ENCODE measurements at regions not wholly inside any gene's neighbourhood (a gene's known extent, or its start where the extent isn't known, plus 50 kb on each side); places are given as distances from the start of the nearest gene placed in this dataset.

DNA sequence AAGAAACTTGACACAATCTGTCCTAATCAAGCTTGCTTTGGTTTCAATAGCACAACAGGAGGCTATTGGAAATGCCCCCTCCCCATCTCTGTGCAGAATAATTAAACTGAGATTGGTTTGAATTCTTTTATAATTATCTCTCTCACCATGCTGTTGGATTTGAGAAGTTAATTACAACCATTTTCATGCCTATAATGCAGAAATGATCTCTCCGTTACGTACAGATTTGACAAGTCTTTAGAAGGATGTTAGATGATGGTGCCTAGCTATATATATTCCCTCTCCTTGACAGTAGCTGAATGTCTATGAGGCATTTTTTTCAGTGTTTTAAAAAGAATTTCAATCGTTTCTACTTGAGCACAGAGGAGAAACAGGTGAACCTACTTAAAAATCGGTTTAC is 488.4 kb upstream of the TECRL start:
- Histone ChIP-seq H2BK20ac (ENCODE audit: low read length) (no peak overlapping the region), H4K91ac (replicated peaks; ENCODE audit: insufficient read length, low read length) (no peak overlapping the region), H2AK5ac (ENCODE audit: low read depth, low read length) (no peak overlapping the region), H3K4me2 (ENCODE audit: insufficient read depth in 1 of 2, low read depth in 2 of 2, low read length in 2 of 2) (no peak overlapping the region), H4K8ac (ENCODE audit: extremely low read depth, insufficient read depth, low read length) (no peak overlapping the region), H3K4ac (replicated peaks; ENCODE audit: insufficient read length, low read depth, low read length) (no peak overlapping the region), H3K23me2 (ENCODE audit: low read depth, low read length) (no peaks in the 10 kb centered on the region), H2BK120ac (replicated peaks; ENCODE audit: low read depth, low read length) (no peak overlapping the region), H2BK15ac (ENCODE audit: low read length) (no peak overlapping the region), H2BK12ac (ENCODE audit: low read depth, low read length) (no peak overlapping the region), H3K18ac (ENCODE audit: extremely low read depth, low read length) (no peak overlapping the region), H3K27ac (ENCODE audit: low read depth, low read length) (no peak overlapping the region), H3K79me1 (ENCODE audit: low read depth, low read length) (no peaks in the 10 kb centered on the region), H3K14ac (ENCODE audit: insufficient read length) (no peak overlapping the region), H4K5ac (ENCODE audit: insufficient read length, low read depth, low read length) (no peak overlapping the region), H3K9ac (replicated peaks in 1 of 4; ENCODE audit: extremely low read depth in 1 of 4, low read depth in 3 of 4, low read length in 3 of 4) (no peak overlapping the region), H3K4me1 (replicated peaks in 1 of 4; ENCODE audit: control insufficient read depth in 3 of 4, insufficient read depth in 4 of 4, low read length in 3 of 4) (no peaks in the 10 kb centered on the region), H3K9me3 (ENCODE audit: insufficient read depth in 2 of 2, low read depth in 1 of 2, low read length in 1 of 2) (no peaks in the 10 kb centered on the region; a peak in 1 of 4 replicates), H3K4me3 (ENCODE audit: extremely low read depth in 1 of 4, insufficient read depth in 2 of 4, low read depth in 3 of 4, low read length in 4 of 4) (no peak overlapping the region), H4K20me1 (replicated peaks in 1 of 2; ENCODE audit: control insufficient read depth in 1 of 2, insufficient read depth in 2 of 2, low read length in 2 of 2) (no peaks in the 10 kb centered on the region), H3K27me3 (replicated peaks in 1 of 4; ENCODE audit: control insufficient read depth in 3 of 4, extremely low read depth in 1 of 4, insufficient read depth in 3 of 4, low read length in 3 of 4) (no peaks in the 10 kb centered on the region), H3K79me2 (ENCODE audit: control insufficient read depth in 1 of 2, insufficient read depth in 2 of 2, low read length in 2 of 2) (no peaks in the 10 kb centered on the region), H2BK5ac (ENCODE audit: low read depth, low read length) (no peak overlapping the region), H3K56ac (replicated peaks; ENCODE audit: insufficient read length, low read depth, low read length) (no peak overlapping the region), H2AFZ (ENCODE audit: low read length) (no peak overlapping the region), H3K36me3 (ENCODE audit: control insufficient read depth in 2 of 4, insufficient read depth in 4 of 4, low read length in 3 of 4) (peaks cover 0 to 3% (median 0%) of the 10 kb centered on the region in 4 experiments; a peak in 1 of 8 replicates), H3K23ac (ENCODE audit: insufficient read length) (no peak overlapping the region)
- CTCF ChIA-PET (ENCODE audit: partially characterized antibody) = interaction anchor here (0.6 kb wide), 1 partner anchor 42 kb away, joined by 3 read pairs; no protein-coding TSS in a partner anchor
- FAIRE-seq (peak; percentile 24), DNase-seq (ENCODE audit: low read depth in 1 of 2, low spot score in 2 of 2) (no peak)
- POLR2A ChIA-PET (ENCODE audit: partially characterized antibody) = no interaction called here
- WGBS, 2 experiments (ENCODE audit: extremely low coverage in 1 of 2, insufficient coverage in 1 of 2, insufficient read length in 1 of 2, insufficient replicate concordance in 2 of 2, low coverage in 1 of 2, low lambda C conversion rate in 2 of 2, missing lambda C conversion rate in 1 of 2) = 81% methylated on average over 4 of the region's 4 CpGs; no CpG with 5 or more reads in 1 of the 2 experiments
- TF ChIP-seq EP300 (IDR thresholded peaks at IDR 0.05; ENCODE audit: borderline replicate concordance in 1 of 2, low read depth in 2 of 2, low read length in 2 of 2) (no peak), CTCF (IDR thresholded peaks at IDR 0.05; ENCODE audit: control extremely low read depth in 1 of 3, insufficient read depth in 1 of 3, low read depth in 1 of 3, low read length in 3 of 3) (no peak), MAFK (IDR thresholded peaks at IDR 0.05; ENCODE audit: low read depth, low read length) (no peak)
